DND-41 (cell line): ENCODE measurements at regions not wholly inside any gene's neighbourhood (a gene's known extent, or its start where the extent isn't known, plus 50 kb on each side); places are given as distances from the start of the nearest gene placed in this dataset.

Experiments used
- EZH2 ChIP-seq: IDR thresholded peaks from 3 replicates; pipeline ENCODE4 v1.6.1; 2012; ENCODE audit warnings: borderline replicate concordance, low read depth, mild to moderate bottlenecking, moderate library complexity, low read length, inconsistent platforms; ENCODE audit not compliant: severe bottlenecking
- TF ChIP-seq, protein P1 (sequence below): IDR thresholded peaks from 2 replicates; pipeline ENCODE4 v1.5.1; 2012; ENCODE audit warnings: borderline replicate concordance, low read length, moderate library complexity, mild to moderate bottlenecking; ENCODE audit not compliant: poor library complexity, severe bottlenecking; ENCODE audit errors: extremely low read depth

DNA sequence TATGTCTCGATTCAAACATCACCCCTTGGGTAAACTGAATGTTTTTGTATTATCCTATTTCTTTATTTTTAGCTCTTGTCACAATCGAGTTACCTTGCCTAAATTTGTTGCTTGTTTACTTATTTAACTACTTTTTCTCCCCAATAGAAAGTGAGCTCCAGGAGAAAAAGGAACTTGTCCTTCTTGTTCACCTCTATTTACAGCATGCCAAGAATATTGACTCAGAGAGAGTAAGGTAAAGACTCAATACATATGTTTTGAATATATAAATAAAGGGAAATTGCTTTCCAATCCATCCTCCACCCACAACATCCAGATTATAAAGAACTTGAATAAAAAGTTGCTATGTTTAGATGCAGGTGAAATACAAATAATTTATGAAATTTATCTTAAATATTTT, 107.3 kb upstream of the PDC start:
- TF ChIP-seq, protein P1, sequence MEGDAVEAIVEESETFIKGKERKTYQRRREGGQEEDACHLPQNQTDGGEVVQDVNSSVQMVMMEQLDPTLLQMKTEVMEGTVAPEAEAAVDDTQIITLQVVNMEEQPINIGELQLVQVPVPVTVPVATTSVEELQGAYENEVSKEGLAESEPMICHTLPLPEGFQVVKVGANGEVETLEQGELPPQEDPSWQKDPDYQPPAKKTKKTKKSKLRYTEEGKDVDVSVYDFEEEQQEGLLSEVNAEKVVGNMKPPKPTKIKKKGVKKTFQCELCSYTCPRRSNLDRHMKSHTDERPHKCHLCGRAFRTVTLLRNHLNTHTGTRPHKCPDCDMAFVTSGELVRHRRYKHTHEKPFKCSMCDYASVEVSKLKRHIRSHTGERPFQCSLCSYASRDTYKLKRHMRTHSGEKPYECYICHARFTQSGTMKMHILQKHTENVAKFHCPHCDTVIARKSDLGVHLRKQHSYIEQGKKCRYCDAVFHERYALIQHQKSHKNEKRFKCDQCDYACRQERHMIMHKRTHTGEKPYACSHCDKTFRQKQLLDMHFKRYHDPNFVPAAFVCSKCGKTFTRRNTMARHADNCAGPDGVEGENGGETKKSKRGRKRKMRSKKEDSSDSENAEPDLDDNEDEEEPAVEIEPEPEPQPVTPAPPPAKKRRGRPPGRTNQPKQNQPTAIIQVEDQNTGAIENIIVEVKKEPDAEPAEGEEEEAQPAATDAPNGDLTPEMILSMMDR: no peak
- no peak for TF ChIP-seq EZH2
